22Rv1 (cell line): ENCODE measurements at regions not wholly inside any gene's neighbourhood (a gene's known extent, or its start where the extent isn't known, plus 50 kb on each side); places are given as distances from the start of the nearest gene placed in this dataset.

ENCODE experiments used
- ZFX ChIP-seq: fragments of 450-650 bp; IDR thresholded peaks from 2 replicates; pipeline ENCODE4 v1.6.1; 2017; ENCODE audit warnings: antibody characterized with exemption, borderline replicate concordance
- TF ChIP-seq, protein P1 (sequence below): fragments of 450-650 bp; IDR thresholded peaks from 2 replicates; pipeline ENCODE4 v1.5.1; 2017; ENCODE audit warnings: mild to moderate bottlenecking

DNA sequence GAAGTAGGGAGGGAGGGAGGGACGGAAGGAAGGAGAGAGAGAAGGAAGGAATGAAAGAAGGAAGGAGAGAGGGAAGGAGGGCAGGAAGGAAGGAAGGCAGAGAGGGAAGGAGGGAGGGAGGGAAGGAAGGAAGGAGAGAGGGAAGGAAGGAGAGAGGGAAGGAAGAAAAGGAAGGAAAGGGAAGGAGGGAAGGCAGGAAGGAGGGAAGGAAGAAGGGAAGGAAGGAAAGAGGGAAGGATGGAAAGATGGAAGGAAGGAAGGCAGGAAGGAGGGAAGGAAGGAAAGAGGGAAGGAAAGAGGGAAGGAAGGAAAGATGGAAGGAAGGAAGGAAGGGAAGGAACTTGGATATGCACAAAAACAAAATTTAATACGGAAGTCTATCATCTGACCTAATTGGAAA is 844.5 kb upstream of the DEFB115 start:
- TF ChIP-seq, protein P1, sequence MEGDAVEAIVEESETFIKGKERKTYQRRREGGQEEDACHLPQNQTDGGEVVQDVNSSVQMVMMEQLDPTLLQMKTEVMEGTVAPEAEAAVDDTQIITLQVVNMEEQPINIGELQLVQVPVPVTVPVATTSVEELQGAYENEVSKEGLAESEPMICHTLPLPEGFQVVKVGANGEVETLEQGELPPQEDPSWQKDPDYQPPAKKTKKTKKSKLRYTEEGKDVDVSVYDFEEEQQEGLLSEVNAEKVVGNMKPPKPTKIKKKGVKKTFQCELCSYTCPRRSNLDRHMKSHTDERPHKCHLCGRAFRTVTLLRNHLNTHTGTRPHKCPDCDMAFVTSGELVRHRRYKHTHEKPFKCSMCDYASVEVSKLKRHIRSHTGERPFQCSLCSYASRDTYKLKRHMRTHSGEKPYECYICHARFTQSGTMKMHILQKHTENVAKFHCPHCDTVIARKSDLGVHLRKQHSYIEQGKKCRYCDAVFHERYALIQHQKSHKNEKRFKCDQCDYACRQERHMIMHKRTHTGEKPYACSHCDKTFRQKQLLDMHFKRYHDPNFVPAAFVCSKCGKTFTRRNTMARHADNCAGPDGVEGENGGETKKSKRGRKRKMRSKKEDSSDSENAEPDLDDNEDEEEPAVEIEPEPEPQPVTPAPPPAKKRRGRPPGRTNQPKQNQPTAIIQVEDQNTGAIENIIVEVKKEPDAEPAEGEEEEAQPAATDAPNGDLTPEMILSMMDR, result no peak
- TF ChIP-seq ZFX, result no peak
